ENCODE measurements at regions not wholly inside any gene's neighbourhood (a gene's known extent, or its start where the extent isn't known, plus 50 kb on each side); places are given as distances from the start of the nearest gene placed in this dataset.

- TF ChIP-seq, protein P1, sequence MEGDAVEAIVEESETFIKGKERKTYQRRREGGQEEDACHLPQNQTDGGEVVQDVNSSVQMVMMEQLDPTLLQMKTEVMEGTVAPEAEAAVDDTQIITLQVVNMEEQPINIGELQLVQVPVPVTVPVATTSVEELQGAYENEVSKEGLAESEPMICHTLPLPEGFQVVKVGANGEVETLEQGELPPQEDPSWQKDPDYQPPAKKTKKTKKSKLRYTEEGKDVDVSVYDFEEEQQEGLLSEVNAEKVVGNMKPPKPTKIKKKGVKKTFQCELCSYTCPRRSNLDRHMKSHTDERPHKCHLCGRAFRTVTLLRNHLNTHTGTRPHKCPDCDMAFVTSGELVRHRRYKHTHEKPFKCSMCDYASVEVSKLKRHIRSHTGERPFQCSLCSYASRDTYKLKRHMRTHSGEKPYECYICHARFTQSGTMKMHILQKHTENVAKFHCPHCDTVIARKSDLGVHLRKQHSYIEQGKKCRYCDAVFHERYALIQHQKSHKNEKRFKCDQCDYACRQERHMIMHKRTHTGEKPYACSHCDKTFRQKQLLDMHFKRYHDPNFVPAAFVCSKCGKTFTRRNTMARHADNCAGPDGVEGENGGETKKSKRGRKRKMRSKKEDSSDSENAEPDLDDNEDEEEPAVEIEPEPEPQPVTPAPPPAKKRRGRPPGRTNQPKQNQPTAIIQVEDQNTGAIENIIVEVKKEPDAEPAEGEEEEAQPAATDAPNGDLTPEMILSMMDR (IDR thresholded peaks at IDR 0.05), result no peak
- TF ChIP-seq POLR2A (IDR thresholded peaks at IDR 0.05), result no peak
These were observed 65.7 kb upstream of the FIGN start for GRCh38 chr2:163801486-163801885.
